ENCODE measurements at regions not wholly inside any gene's neighbourhood (a gene's known extent, or its start where the extent isn't known, plus 50 kb on each side); places are given as distances from the start of the nearest gene placed in this dataset.

GRCh38 chr12:83971781-83972180 is 940.8 kb downstream of the SLC6A15 start:
- H3K4me1 Mint-ChIP-seq: no peaks in the 10 kb centered on the region
- no peak overlapping the region for H3K4me3 Mint-ChIP-seq
- H3K27ac Mint-ChIP-seq: no peak overlapping the region
- H3K9me3 Mint-ChIP-seq: no peaks in the 10 kb centered on the region
- TF ChIP-seq, protein P1, sequence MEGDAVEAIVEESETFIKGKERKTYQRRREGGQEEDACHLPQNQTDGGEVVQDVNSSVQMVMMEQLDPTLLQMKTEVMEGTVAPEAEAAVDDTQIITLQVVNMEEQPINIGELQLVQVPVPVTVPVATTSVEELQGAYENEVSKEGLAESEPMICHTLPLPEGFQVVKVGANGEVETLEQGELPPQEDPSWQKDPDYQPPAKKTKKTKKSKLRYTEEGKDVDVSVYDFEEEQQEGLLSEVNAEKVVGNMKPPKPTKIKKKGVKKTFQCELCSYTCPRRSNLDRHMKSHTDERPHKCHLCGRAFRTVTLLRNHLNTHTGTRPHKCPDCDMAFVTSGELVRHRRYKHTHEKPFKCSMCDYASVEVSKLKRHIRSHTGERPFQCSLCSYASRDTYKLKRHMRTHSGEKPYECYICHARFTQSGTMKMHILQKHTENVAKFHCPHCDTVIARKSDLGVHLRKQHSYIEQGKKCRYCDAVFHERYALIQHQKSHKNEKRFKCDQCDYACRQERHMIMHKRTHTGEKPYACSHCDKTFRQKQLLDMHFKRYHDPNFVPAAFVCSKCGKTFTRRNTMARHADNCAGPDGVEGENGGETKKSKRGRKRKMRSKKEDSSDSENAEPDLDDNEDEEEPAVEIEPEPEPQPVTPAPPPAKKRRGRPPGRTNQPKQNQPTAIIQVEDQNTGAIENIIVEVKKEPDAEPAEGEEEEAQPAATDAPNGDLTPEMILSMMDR (IDR thresholded peaks at IDR 0.05; ENCODE audit: unreplicated experiment in 3 of 3): no peak
- H3K36me3 Mint-ChIP-seq (ENCODE audit: low read depth): no peaks in the 10 kb centered on the region
- H3K27me3 Mint-ChIP-seq (ENCODE audit: low read depth): no peaks in the 10 kb centered on the region

DNA sequence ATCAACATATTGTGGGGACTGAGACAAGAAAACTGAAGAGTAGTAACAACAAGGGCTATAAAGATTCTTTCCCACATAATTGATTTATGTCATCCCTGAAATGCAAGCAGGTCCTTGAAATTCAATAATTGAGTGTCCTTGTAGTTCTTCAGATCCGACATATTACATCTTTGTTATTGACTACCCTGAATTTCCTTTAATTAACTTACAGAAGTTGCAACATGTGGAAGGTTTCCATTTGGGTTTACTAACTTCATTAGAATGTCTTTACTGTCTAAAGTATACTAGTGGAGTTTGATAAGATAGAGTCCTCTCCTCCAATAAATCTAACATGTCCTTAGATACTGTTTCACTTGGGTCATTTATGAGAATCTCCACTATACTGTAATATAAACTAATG is 951.8 kb downstream of the SLC6A15 start:
- Mint-ChIP-seq H3K27me3 (ENCODE audit: low read depth) (no peaks in the 10 kb centered on the region), H3K4me3 (no peak overlapping the region)

GRCh38 chr12:83958997-83959396 is 953.6 kb downstream of the SLC6A15 start:
- Mint-ChIP-seq H3K9me3 (no peaks in the 10 kb centered on the region), H3K27ac (no peak overlapping the region), H3K36me3 (ENCODE audit: low read depth) (no peaks in the 10 kb centered on the region), H3K4me1 (peaks cover 5% of the 10 kb centered on the region), H3K4me3 (no peak overlapping the region), H3K27me3 (ENCODE audit: low read depth) (no peaks in the 10 kb centered on the region)
- TF ChIP-seq, protein P1 (IDR thresholded peaks at IDR 0.05; ENCODE audit: unreplicated experiment in 3 of 3): no peak

More for the DNA sequence above, 951.8 kb downstream of the SLC6A15 start:
- no peaks in the 10 kb centered on the region for H3K36me3 Mint-ChIP-seq (ENCODE audit: low read depth)
- H3K9me3 Mint-ChIP-seq: no peaks in the 10 kb centered on the region
- TF ChIP-seq, protein P1 (IDR thresholded peaks at IDR 0.05; ENCODE audit: unreplicated experiment in 3 of 3): no peak
- H3K27ac Mint-ChIP-seq: no peak overlapping the region
- no peaks in the 10 kb centered on the region for H3K4me1 Mint-ChIP-seq

DNA sequence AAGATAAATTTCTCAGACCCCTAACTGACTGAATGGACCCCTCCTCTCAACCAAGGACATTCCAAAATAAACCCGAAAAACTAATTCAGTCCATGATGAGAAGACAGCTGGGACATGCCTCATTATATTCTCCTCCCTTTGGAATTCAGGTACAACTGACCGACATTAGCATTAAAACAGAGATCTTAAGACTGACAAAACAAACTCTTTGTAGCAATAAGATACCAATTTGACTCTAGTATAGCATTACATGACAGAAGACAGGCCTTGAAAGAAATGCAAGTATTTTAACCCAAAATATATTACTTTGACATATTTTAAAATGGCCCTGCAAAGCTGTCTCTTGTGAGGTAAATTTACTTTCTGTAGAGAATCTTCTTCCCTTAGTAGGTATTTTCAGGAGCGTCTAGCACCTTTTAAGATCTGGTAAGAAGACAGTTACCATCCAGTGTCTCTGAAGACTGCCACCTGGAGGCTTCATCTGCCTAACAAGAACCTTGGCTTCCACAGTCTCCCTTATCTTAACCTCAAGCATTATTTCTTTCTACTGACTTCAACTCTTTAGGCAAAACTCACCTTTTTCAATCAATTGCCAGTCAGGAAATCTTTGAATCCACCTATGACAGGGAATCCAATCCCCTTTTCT is 957.5 kb downstream of the SLC6A15 start:
- H3K27ac Mint-ChIP-seq: peak overlapping the region; percentile 9 to 27 (median 16)
- no peak overlapping the region for H3K4me3 Mint-ChIP-seq
- H3K27me3 Mint-ChIP-seq (ENCODE audit: low read depth): no peaks in the 10 kb centered on the region
- peaks cover 6% of the 10 kb centered on the region for H3K4me1 Mint-ChIP-seq
- H3K9me3 Mint-ChIP-seq: peaks cover 3% of the 10 kb centered on the region
- TF ChIP-seq, protein P1 (IDR thresholded peaks at IDR 0.05; ENCODE audit: unreplicated experiment in 3 of 3): peak in 1 of 3 experiments; percentile 16
- no peaks in the 10 kb centered on the region for H3K36me3 Mint-ChIP-seq (ENCODE audit: low read depth)

GRCh38 chr12:83954071-83954789 is 958.4 kb downstream of the SLC6A15 start:
- Mint-ChIP-seq H3K36me3 (ENCODE audit: low read depth) (no peaks in the 10 kb centered on the region), H3K27ac (peak overlapping the region in 2 of 3 experiments; percentile 2 to 27), H3K27me3 (ENCODE audit: low read depth) (no peaks in the 10 kb centered on the region)

More at GRCh38 chr12:83954071-83954789, 958.4 kb downstream of the SLC6A15 start:
- H3K4me3 Mint-ChIP-seq: no peak overlapping the region
- TF ChIP-seq, protein P1 (IDR thresholded peaks at IDR 0.05; ENCODE audit: unreplicated experiment in 3 of 3): no peak
- peaks cover 3% of the 10 kb centered on the region for H3K9me3 Mint-ChIP-seq
- H3K4me1 Mint-ChIP-seq: peaks cover 6% of the 10 kb centered on the region
